HepG2 (cell line): ENCODE measurements at regions not wholly inside any gene's neighbourhood (a gene's known extent, or its start where the extent isn't known, plus 50 kb on each side); places are given as distances from the start of the nearest gene placed in this dataset.

Experiments used
- ATAC-seq: fragments of 200-7000 bp; cut with Tn5 transposase; 3 replicates; pipeline ENCODE4 v1.9.1; 2020; ENCODE audit warnings: mild to moderate bottlenecking, moderate library complexity
- BruUV-seq: library from RNA; stranded (reverse); fragments of 400-500 nt; replicated peaks from 2 replicates; lab custom pipeline; 2021; lab: Mats Ljungman, UMichigan
- CTCF ChIA-PET: fragments of 300-600 bp; formaldehyde crosslinking; extraction: SDS; loops from one replicate; lab custom pipeline; 2021; ENCODE audit warnings: low total read pairs, inconsistent platforms, low intra/inter-chr PET ratio; lab: Yijun Ruan, JAX
- POLR2A ChIA-PET: fragments of 350-600 bp; sonication (Branson Sonifier 250); formaldehyde crosslinking; loops from one replicate; lab custom pipeline; 2020; ENCODE audit warnings: antibody characterized with exemption, inconsistent platforms; lab: Yijun Ruan, JAX
- DNase-seq: peaks from one replicate; pipeline ENCODE4 v3.0.0-alpha.2; 2015; ENCODE audit warnings: low spot score
- FAIRE-seq: peaks from 3 replicates; lab custom pipeline; 2011; peaks lifted over from hg19 to GRCh38; lab: Jason Lieb, UNC
- H2AFZ ChIP-seq: one replicate; pipeline ENCODE4 v1.6.1; 2011; ENCODE audit warnings: low read length, inconsistent platforms
- H3K27ac ChIP-seq: fragments of 300-600 bp; 3 replicates; pipeline ENCODE4 v1.8.0; 2011; ENCODE audit warnings: mixed run types, mild to moderate bottlenecking, mixed read lengths, low read length, inconsistent platforms; ENCODE audit not compliant: insufficient read depth; ENCODE audit errors: extremely low read length
- H3K27me3 ChIP-seq, 2 experiments: fragments of 200-600 bp in 1 of 2; 2 replicates in 1 of 2; 3 replicates in 1 of 2; pipeline versions ENCODE4 v1.6.0 to v1.8.0; 2011; ENCODE audit warnings: low read length in 2 of 2, mild to moderate bottlenecking in 2 of 2, moderate library complexity in 2 of 2, inconsistent platforms in 1 of 2; ENCODE audit not compliant: insufficient read depth in 2 of 2, control insufficient read depth in 1 of 2
- H3K36me3 ChIP-seq, 2 experiments: fragments of 200-600 bp in 1 of 2; replicated peaks in 1 of 2; 2 replicates in 1 of 2; 3 replicates in 1 of 2; pipeline versions ENCODE4 v1.5.1 to v1.8.0; 2011; ENCODE audit warnings: low read length in 2 of 2, inconsistent platforms in 1 of 2; ENCODE audit not compliant: insufficient read depth in 2 of 2, control insufficient read depth in 1 of 2
- H3K4me1 ChIP-seq: 2 replicates; pipeline ENCODE4 v1.5.1; 2012; ENCODE audit warnings: low read length, inconsistent platforms; ENCODE audit not compliant: insufficient read depth
- H3K4me2 ChIP-seq: 2 replicates; pipeline ENCODE4 v1.6.0; 2011; ENCODE audit warnings: low read depth, low read length, inconsistent platforms
- H3K4me3 ChIP-seq, 3 experiments: fragments of 200-600 bp in 1 of 3; sonication (generic), shearing (Covaris generic) in 1 of 3; replicated peaks in 1 of 3; 2 replicates each; pipeline ENCODE4 v1.5.1; 2011 to 2016; ENCODE audit warnings: low read length in 3 of 3, inconsistent platforms in 2 of 3, low read depth in 2 of 3, mild to moderate bottlenecking in 2 of 3, control low read depth in 1 of 3, mixed read lengths in 1 of 3; ENCODE audit not compliant: insufficient read depth in 1 of 3
- H3K79me2 ChIP-seq: one replicate; pipeline ENCODE4 v1.6.1; 2011; ENCODE audit warnings: low read length, inconsistent platforms; ENCODE audit not compliant: insufficient read depth
- H3K9ac ChIP-seq: 2 replicates; pipeline ENCODE4 v1.6.0; 2011; ENCODE audit warnings: mild to moderate bottlenecking, low read depth, low read length, inconsistent platforms; ENCODE audit not compliant: insufficient read depth
- H3K9me3 ChIP-seq: 2 replicates; pipeline ENCODE4 v1.5.1; 2012; ENCODE audit warnings: mild to moderate bottlenecking, low read length
- H4K20me1 ChIP-seq: 2 replicates; pipeline ENCODE4 v1.6.0; 2011; ENCODE audit warnings: inconsistent platforms, mild to moderate bottlenecking, low read length, moderate library complexity; ENCODE audit not compliant: insufficient read depth
- CTCF ChIP-seq: sonication (generic); formaldehyde crosslinking; IDR thresholded peaks from 2 replicates; pipeline ENCODE4 v1.5.0; 2020; ENCODE audit warnings: mild to moderate bottlenecking, missing genetic modification reagents, moderate library complexity
- ELF3 ChIP-seq: IDR thresholded peaks from 2 replicates; pipeline ENCODE4 v1.6.1; 2016; ENCODE audit warnings: missing genetic modification reagents, missing compliant biosample characterization
- ERF ChIP-seq: IDR thresholded peaks from 2 replicates; pipeline ENCODE4 v1.6.1; 2018; ENCODE audit warnings: missing biosample characterization, missing genetic modification reagents
- IKZF4 ChIP-seq: sonication (generic); formaldehyde crosslinking; IDR thresholded peaks from 2 replicates; pipeline ENCODE4 v1.5.1; 2020; ENCODE audit warnings: borderline replicate concordance, mild to moderate bottlenecking, low read depth, missing genetic modification reagents; ENCODE audit errors: not compliant biosample characterization
- IKZF5 ChIP-seq: IDR thresholded peaks from 2 replicates; pipeline ENCODE4 v1.6.1; 2018; ENCODE audit warnings: missing genetic modification reagents, mild to moderate bottlenecking, missing compliant biosample characterization
- KDM5A ChIP-seq: fragments of 200-600 bp; sonication (generic); IDR thresholded peaks from 2 replicates; pipeline ENCODE4 v1.7.0; 2018; ENCODE audit warnings: antibody characterized with exemption, mild to moderate bottlenecking, low read length, borderline replicate concordance
- KDM5B ChIP-seq: sonication (generic); formaldehyde crosslinking; IDR thresholded peaks from 2 replicates; pipeline ENCODE4 v1.4.0; 2020; ENCODE audit warnings: missing genetic modification reagents, mild to moderate bottlenecking, borderline replicate concordance
- KMT2A ChIP-seq: sonication (generic); formaldehyde crosslinking; IDR thresholded peaks from 2 replicates; pipeline ENCODE4 v1.4.0; 2020; ENCODE audit warnings: missing genetic modification reagents
- PHF8 ChIP-seq: sonication (generic); formaldehyde crosslinking; IDR thresholded peaks from 2 replicates; pipeline ENCODE4 v1.5.0; 2020; ENCODE audit warnings: missing genetic modification reagents
- SATB2 ChIP-seq: sonication (generic); formaldehyde crosslinking; IDR thresholded peaks from 2 replicates; pipeline ENCODE4 v1.5.0; 2020; ENCODE audit warnings: missing genetic modification reagents
- THRA ChIP-seq: sonication (generic); formaldehyde crosslinking; IDR thresholded peaks from 2 replicates; pipeline ENCODE4 v1.4.0; 2020; ENCODE audit warnings: missing genetic modification reagents, borderline replicate concordance
- U2AF1 ChIP-seq: fragments of 200-400 bp; formaldehyde crosslinking; optimal IDR thresholded peaks from 2 replicates; pipeline ENCODE3; 2017; ENCODE audit warnings: mild to moderate bottlenecking, low read depth, low read length
- ZBTB25 ChIP-seq: IDR thresholded peaks from 2 replicates; pipeline ENCODE4 v1.6.1; 2018; ENCODE audit warnings: missing genetic modification reagents
- ZNF280D ChIP-seq: sonication (generic); formaldehyde crosslinking; IDR thresholded peaks from 2 replicates; pipeline ENCODE4 v1.5.1; 2020; ENCODE audit warnings: mild to moderate bottlenecking, missing genetic modification reagents
- ZNF776 ChIP-seq: sonication (generic); formaldehyde crosslinking; IDR thresholded peaks from 2 replicates; pipeline ENCODE4 v1.4.0; 2020; ENCODE audit warnings: mild to moderate bottlenecking, missing genetic modification reagents
- WGBS: methylation state at CpG from one replicate; pipeline ENCODE4 v1.1.6; 2017; ENCODE audit warnings: low lambda C conversion rate; 5-methylcytosine and 5-hydroxymethylcytosine counted together
- in situ Hi-C: cut with HindIII; loops from 2 replicates; pipeline ENCODE4 v1.10.0; 2017; ENCODE audit warnings: low pct_unique_long_range_greater_than_20kb; ENCODE audit not compliant: extremely low pct_ligation_motif_present
- intact Hi-C: fragments of 100-400 bp; cut with micrococcal nuclease; formaldehyde crosslinking; loops from one replicate; pipeline ENCODE4 v1.10.0; 2022; ENCODE audit not compliant: unreplicated experiment

GRCh38 chr4:96063639-96064038, 223.7 kb downstream of the PDHA2 start:
- FAIRE-seq, result no peak
- H3K9ac ChIP-seq, result no peak overlapping the region
- 0% methylated on average over 2 of the region's 2 CpGs for WGBS
- TF ChIP-seq SATB2 (CRISPR knock-in tag), result no peak
- no peak for TF ChIP-seq PHF8 (CRISPR knock-in tag)
- no peak for TF ChIP-seq THRA (CRISPR knock-in tag)
- TF ChIP-seq ZNF776 (CRISPR knock-in tag), result no peak
- TF ChIP-seq ELF3, result no peak
- TF ChIP-seq KDM5A, result no peak
- TF ChIP-seq KDM5B (CRISPR knock-in tag), result no peak
- no peak for TF ChIP-seq ZBTB25 (CRISPR knock-in tag)
- TF ChIP-seq CTCF (CRISPR knock-in tag), result no peak
- no peak for TF ChIP-seq IKZF4 (CRISPR knock-in tag)
- no peak for TF ChIP-seq KMT2A
- TF ChIP-seq ZNF280D, result no peak
- no peak for TF ChIP-seq ERF (CRISPR knock-in tag)
- no peak for TF ChIP-seq U2AF1
- no peak for TF ChIP-seq IKZF5 (CRISPR knock-in tag)

More at GRCh38 chr4:96063639-96064038, 223.7 kb downstream of the PDHA2 start:
- POLR2A ChIA-PET, result no interaction called here
- peaks cover 44% of the 10 kb centered on the region for H3K9me3 ChIP-seq
- ATAC-seq (no peak), DNase-seq (no peak)
- no peaks in the 10 kb centered on the region for H4K20me1 ChIP-seq
- H3K79me2 ChIP-seq, result no peaks in the 10 kb centered on the region
- no peak overlapping the region for H3K4me3 ChIP-seq
- H3K27me3 ChIP-seq, result no peaks in the 10 kb centered on the region
- no TSS peak for BruUV-seq
- intact Hi-C loops (no loop called here), in situ Hi-C loops (no loop called here)
- H2AFZ ChIP-seq, result no peak overlapping the region
- no peak overlapping the region for H3K4me2 ChIP-seq
- no peak overlapping the region for H3K27ac ChIP-seq
- no peaks in the 10 kb centered on the region for H3K36me3 ChIP-seq
- no peaks in the 10 kb centered on the region for H3K4me1 ChIP-seq
- CTCF ChIA-PET, result no interaction called here
